ENCODE measurements at regions not wholly inside any gene's neighbourhood (a gene's known extent, or its start where the extent isn't known, plus 50 kb on each side); places are given as distances from the start of the nearest gene placed in this dataset.

DNA sequence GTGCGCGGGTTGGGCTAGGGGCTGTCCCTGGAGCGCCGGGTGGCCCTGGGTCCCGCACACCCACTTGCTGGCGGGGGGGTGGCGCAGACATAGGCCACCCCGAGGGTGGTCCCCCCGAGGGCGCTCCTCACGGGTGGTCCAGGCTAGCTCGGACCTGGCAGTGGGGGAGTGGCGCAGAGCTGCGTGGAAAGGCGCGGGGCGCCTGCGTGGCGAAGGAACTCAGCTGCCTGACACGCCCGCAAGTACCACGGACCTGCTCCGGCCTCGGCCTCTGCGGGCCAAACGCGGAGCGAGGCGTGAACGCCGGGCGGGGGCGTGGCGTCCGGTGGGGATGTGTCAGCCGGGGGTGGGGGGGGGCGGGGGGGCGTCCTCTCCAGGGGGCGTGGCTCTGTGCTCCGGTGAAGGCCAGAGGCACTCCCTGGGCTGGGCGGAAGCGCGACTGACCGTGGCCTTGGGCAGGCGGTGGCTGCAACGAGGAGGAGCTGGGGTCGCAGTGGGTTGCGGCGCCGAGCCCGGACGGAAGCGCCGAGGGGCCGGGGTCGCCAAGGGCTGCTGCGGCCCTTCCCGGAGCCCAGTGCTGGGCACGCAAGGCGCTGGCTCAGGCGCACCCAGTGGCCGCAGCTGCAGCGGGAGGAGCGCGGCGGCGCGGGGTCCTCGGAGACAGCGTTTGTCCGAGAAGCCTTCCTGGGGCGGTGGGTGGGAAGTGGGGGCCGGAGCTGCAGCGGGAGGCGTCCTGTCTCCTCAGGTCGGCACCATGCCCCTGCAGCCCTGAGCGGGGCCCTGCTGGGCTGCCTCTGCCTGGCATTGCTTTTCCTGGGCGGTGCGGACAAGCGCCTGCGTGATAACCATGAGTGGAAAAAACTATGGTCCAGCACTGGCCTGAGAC is 58.9 kb upstream of the NUPR2 start:
- no peaks in the 10 kb centered on the region for H3K27me3 Mint-ChIP-seq
- H3K9me3 Mint-ChIP-seq = peaks cover 19% of the 10 kb centered on the region
- peaks cover 4% of the 10 kb centered on the region for H3K36me3 Mint-ChIP-seq
- H3K4me3 Mint-ChIP-seq = no peak overlapping the region
- no peaks in the 10 kb centered on the region for H3K4me1 Mint-ChIP-seq (ENCODE audit: unreplicated experiment)
- DNase-seq (ENCODE audit: extremely low spot score, unreplicated experiment) = no peak
- TF ChIP-seq, protein P1, sequence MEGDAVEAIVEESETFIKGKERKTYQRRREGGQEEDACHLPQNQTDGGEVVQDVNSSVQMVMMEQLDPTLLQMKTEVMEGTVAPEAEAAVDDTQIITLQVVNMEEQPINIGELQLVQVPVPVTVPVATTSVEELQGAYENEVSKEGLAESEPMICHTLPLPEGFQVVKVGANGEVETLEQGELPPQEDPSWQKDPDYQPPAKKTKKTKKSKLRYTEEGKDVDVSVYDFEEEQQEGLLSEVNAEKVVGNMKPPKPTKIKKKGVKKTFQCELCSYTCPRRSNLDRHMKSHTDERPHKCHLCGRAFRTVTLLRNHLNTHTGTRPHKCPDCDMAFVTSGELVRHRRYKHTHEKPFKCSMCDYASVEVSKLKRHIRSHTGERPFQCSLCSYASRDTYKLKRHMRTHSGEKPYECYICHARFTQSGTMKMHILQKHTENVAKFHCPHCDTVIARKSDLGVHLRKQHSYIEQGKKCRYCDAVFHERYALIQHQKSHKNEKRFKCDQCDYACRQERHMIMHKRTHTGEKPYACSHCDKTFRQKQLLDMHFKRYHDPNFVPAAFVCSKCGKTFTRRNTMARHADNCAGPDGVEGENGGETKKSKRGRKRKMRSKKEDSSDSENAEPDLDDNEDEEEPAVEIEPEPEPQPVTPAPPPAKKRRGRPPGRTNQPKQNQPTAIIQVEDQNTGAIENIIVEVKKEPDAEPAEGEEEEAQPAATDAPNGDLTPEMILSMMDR (conservative IDR thresholded peaks at IDR 0.05) = no peak
- H3K27ac Mint-ChIP-seq = no peak overlapping the region

DNA sequence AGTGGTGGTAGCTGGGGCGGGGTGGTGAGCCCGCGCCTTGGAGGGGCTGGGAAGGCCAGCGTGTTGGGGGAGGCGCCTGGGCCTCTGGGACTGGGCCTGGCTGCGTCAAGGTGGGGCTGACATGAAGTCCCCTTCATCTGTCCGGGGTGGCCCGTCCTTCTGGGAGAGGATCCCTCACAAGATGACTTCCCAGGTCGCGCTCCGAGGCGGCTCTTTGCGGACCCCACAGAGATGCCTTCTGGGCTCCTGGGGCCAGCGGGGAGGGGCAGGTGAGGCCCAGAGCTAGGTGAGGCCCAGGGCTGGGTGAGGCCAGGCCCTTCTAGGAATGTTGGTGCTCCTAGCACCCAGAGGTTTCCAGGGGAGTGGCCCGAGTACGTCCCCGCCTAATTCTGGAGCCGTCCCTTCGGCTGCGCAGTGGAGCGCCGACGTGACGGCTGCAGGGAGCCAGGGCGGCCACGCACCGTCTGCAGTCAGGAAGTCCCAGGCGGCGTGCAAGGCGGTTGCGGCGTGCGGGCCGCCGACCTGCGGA is 58.2 kb upstream of the NUPR2 start:
- H3K27ac Mint-ChIP-seq = no peak overlapping the region
- H3K9me3 Mint-ChIP-seq = peaks cover 15% of the 10 kb centered on the region
- TF ChIP-seq, protein P1 (conservative IDR thresholded peaks at IDR 0.05) = no peak
- no peaks in the 10 kb centered on the region for H3K4me1 Mint-ChIP-seq (ENCODE audit: unreplicated experiment)
- no peaks in the 10 kb centered on the region for H3K27me3 Mint-ChIP-seq
- DNase-seq (ENCODE audit: extremely low spot score, unreplicated experiment) = peak; percentile 69
- no peak overlapping the region for H3K4me3 Mint-ChIP-seq
- H3K36me3 Mint-ChIP-seq = peaks cover 4% of the 10 kb centered on the region

Measured in type B pancreatic cell (in vitro differentiated cells).